Adrenal gland (tissue), 9 donors: ENCODE measurements at regions not wholly inside any gene's neighbourhood (a gene's known extent, or its start where the extent isn't known, plus 50 kb on each side); places are given as distances from the start of the nearest gene placed in this dataset.

ENCODE experiments used
- DNase-seq, 7 donors: peaks; one replicate each; pipeline ENCODE4 v3.0.0-alpha.2; 2019 to 2020
- H3K27ac ChIP-seq, 5 donors: fragments of 200-600 bp; sonication (generic) in 4 of 5; 1 replicate in 3 of 5; 2 replicates in 2 of 5; pipeline versions ENCODE4 v1.5.1 to v1.8.0; 2016 to 2020; ENCODE audit warnings: mild to moderate bottlenecking in 1 of 5
- H3K27me3 ChIP-seq: fragments of 200-600 bp; 2 replicates; pipeline ENCODE4 v1.8.0; 2021
- H3K36me3 ChIP-seq, 2 donors: fragments of 200-600 bp; replicated peaks in 1 of 2; 1 replicate in 1 of 2; 2 replicates in 1 of 2; pipeline versions ENCODE4 v1.5.1 to v1.8.0; 2018 to 2022
- H3K4me1 ChIP-seq, 2 donors: fragments of 200-600 bp; replicated peaks in 1 of 2; 1 replicate in 1 of 2; 2 replicates in 1 of 2; pipeline versions ENCODE4 v1.5.1 to v1.8.0; 2018 to 2021
- H3K4me3 ChIP-seq, 4 donors: fragments of 200-600 bp; sonication (generic) in 3 of 4; one replicate each; pipeline ENCODE4 v1.5.1; 2016 to 2018
- H3K9me3 ChIP-seq, 3 donors: fragments of 200-600 bp; sonication (generic) in 1 of 3; replicated peaks in 1 of 3; 1 replicate in 2 of 3; 2 replicates in 1 of 3; pipeline versions ENCODE4 v1.5.1 to v1.8.0; 2016 to 2021
- POLR2A ChIP-seq, 2 donors: fragments of 450-650 bp; IDR thresholded peaks; one replicate each; pipeline ENCODE4 v1.6.1; 2017; ENCODE audit warnings: antibody characterized with exemption in 2 of 2, mild to moderate bottlenecking in 2 of 2, moderate library complexity in 1 of 2
- WGBS, 4 donors: extraction: QIAGEN DNeasy Blood & Tissue Kit in 2 of 4; methylation state at CpG; one replicate each; pipeline versions ENCODE4 v1.1.5 to v1.1.7; 2013 to 2017; 5-methylcytosine and 5-hydroxymethylcytosine counted together
- intact Hi-C, 2 donors: fragments of 100-400 bp; cut with DNase I; formaldehyde crosslinking; loops; one replicate each; pipeline versions ENCODE4 v1.14.1 to v1.15.0; 2022 to 2023
- TF ChIP-seq, protein P1 (sequence below), 6 experiments: fragments of 450-650 bp in 4 of 6; fragments of 200-600 bp in 2 of 6; sonication (generic) in 1 of 6; IDR thresholded peaks; 1 replicate in 5 of 6; 2 replicates in 1 of 6; pipeline versions ENCODE4 v1.5.1 to v1.8.0; 2016 to 2021; ENCODE audit warnings: antibody characterized with exemption in 6 of 6, mild to moderate bottlenecking in 2 of 6, moderate library complexity in 1 of 6
- donor health status: healthy with polysubstance abuse.
- donor health status: Bipolar disorder and iron deficiency.
- donor health status: DM: yes; HTN: yes; CAD: no.
- donor health status: DM: no; HTN: no; CAD: no.
- donor health status: DM: no; HTN: no; CAD: no.

- no peak overlapping the region for H3K4me3 ChIP-seq
- H3K27ac ChIP-seq, result no peak overlapping the region
- DNase-seq, result no peak
- no peaks in the 10 kb centered on the region for H3K36me3 ChIP-seq
- TF ChIP-seq, protein P1, sequence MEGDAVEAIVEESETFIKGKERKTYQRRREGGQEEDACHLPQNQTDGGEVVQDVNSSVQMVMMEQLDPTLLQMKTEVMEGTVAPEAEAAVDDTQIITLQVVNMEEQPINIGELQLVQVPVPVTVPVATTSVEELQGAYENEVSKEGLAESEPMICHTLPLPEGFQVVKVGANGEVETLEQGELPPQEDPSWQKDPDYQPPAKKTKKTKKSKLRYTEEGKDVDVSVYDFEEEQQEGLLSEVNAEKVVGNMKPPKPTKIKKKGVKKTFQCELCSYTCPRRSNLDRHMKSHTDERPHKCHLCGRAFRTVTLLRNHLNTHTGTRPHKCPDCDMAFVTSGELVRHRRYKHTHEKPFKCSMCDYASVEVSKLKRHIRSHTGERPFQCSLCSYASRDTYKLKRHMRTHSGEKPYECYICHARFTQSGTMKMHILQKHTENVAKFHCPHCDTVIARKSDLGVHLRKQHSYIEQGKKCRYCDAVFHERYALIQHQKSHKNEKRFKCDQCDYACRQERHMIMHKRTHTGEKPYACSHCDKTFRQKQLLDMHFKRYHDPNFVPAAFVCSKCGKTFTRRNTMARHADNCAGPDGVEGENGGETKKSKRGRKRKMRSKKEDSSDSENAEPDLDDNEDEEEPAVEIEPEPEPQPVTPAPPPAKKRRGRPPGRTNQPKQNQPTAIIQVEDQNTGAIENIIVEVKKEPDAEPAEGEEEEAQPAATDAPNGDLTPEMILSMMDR (IDR thresholded peaks at IDR 0.05), result no peak
- no peak for TF ChIP-seq POLR2A (IDR thresholded peaks at IDR 0.05)
- H3K27me3 ChIP-seq, result no peaks in the 10 kb centered on the region
- intact Hi-C loops, result loop anchor here in 1 of 2 donors (10.0 kb wide), 1 partner anchor 410 kb away; no protein-coding TSS in a partner anchor
- no peaks in the 10 kb centered on the region for H3K4me1 ChIP-seq
- no peaks in the 10 kb centered on the region for H3K9me3 ChIP-seq
- 43 to 54% (median 47%) methylated on average over 5 of the region's 5 CpGs for WGBS, 4 donors
These were observed 102.8 kb upstream of the TBC1D5 start for GRCh38 chr3:17845026-17845812.

- Histone ChIP-seq H3K27me3 (no peaks in the 10 kb centered on the region), H3K9me3 (no peaks in the 10 kb centered on the region), H3K27ac (no peak overlapping the region), H3K36me3 (no peaks in the 10 kb centered on the region), H3K4me3 (no peak overlapping the region), H3K4me1 (no peaks in the 10 kb centered on the region)
- TF ChIP-seq, protein P1 (IDR thresholded peaks at IDR 0.05), result no peak
- TF ChIP-seq POLR2A (IDR thresholded peaks at IDR 0.05), result no peak
- 89 to 95% (median 91%) methylated on average over 3 of the region's 3 CpGs for WGBS, 4 donors
- no peak for DNase-seq
- intact Hi-C loops, result loop anchor here (5.0 to 10.0 kb wide), 2 partner anchors 407 to 409 kb away; no protein-coding TSS in a partner anchor
These were observed 101.8 kb upstream of the TBC1D5 start for GRCh38 chr3:17844236-17844635.

DNA sequence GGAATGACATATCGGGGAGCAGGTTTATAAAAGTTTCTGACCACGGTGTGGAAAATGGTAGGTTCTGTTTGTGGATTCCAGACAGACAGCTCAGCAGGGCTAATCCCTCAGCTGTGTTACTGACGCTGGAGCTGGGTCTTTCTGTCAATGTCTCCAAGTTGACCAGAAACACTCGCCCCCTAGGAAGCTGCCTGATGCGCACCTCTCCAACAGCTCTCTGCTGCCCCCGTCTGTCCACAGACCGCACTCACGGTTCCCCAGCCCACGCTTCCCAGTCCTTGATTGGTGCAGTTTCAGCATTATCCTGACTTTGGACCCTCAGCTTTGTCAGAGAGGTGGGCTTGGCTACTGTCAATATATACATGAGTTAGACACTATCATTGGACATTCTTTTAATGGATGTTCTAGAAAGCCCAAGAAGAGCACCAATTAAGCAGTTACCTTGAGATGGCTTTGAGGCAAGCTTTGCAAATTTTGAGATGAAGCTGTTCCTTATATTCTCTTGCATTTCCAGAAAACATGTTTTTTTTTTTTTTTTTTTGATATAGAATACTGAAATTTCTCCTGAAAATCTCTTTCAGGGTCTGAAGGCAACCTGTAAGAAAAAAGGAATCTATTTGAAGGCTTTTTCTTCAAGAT lies 98.9 kb upstream of the TBC1D5 start:
- DNase-seq, result peak; percentile 52 to 83 (median 71)
- Histone ChIP-seq H3K4me1 (no peaks in the 10 kb centered on the region), H3K36me3 (no peaks in the 10 kb centered on the region), H3K4me3 (no peak overlapping the region), H3K27ac (no peak overlapping the region), H3K27me3 (no peaks in the 10 kb centered on the region), H3K9me3 (no peaks in the 10 kb centered on the region)
- 11 to 16% (median 14%) methylated on average over 9 of the region's 9 CpGs for WGBS, 4 donors
- TF ChIP-seq, protein P1 (IDR thresholded peaks at IDR 0.05), result peak; percentile 73 to 95 (median 93)
- no peak for TF ChIP-seq POLR2A (IDR thresholded peaks at IDR 0.05)
- intact Hi-C loops, result loop anchor here (5.0 to 10.0 kb wide), 2 partner anchors 404 to 407 kb away; no protein-coding TSS in a partner anchor

GRCh38 chr3:17840651-17841050 lies 98.2 kb upstream of the TBC1D5 start:
- H3K27ac ChIP-seq, result no peak overlapping the region
- TF ChIP-seq, protein P1 (IDR thresholded peaks at IDR 0.05), result no peak
- TF ChIP-seq POLR2A (IDR thresholded peaks at IDR 0.05), result no peak
- intact Hi-C loops, result loop anchor here (5.0 to 10.0 kb wide), 2 partner anchors 403 to 406 kb away; no protein-coding TSS in a partner anchor
- no peaks in the 10 kb centered on the region for H3K9me3 ChIP-seq
- H3K4me1 ChIP-seq, result no peaks in the 10 kb centered on the region
- no peak for DNase-seq
- no peaks in the 10 kb centered on the region for H3K27me3 ChIP-seq
- H3K4me3 ChIP-seq, result no peak overlapping the region
- no peaks in the 10 kb centered on the region for H3K36me3 ChIP-seq
- WGBS, 4 donors, result 74 to 85% (median 82%) methylated on average over 5 of the region's 5 CpGs
